Effector memory CD4-positive, alpha-beta T cell (primary cell): ENCODE measurements at regions not wholly inside any gene's neighbourhood (a gene's known extent, or its start where the extent isn't known, plus 50 kb on each side); places are given as distances from the start of the nearest gene placed in this dataset.

Source experiments
- DNase-seq, 3 donors: peaks; one replicate each; pipeline ENCODE4 v3.0.0-alpha.2; 2020
- H3K27ac ChIP-seq: 2 replicates; pipeline ENCODE4 v1.7.0; 2013; ENCODE audit warnings: mild to moderate bottlenecking, low read length, moderate library complexity; ENCODE audit not compliant: insufficient read depth, poor library complexity, severe bottlenecking
- H3K27me3 ChIP-seq: replicated peaks from 2 replicates; pipeline ENCODE4 v1.7.0; 2013; ENCODE audit warnings: mild to moderate bottlenecking, low read length; ENCODE audit not compliant: insufficient read depth, control insufficient read depth, poor library complexity, severe bottlenecking
- H3K36me3 ChIP-seq: 2 replicates; pipeline ENCODE4 v1.7.0; 2013; ENCODE audit warnings: mild to moderate bottlenecking, low read length, moderate library complexity; ENCODE audit not compliant: control insufficient read depth, insufficient read depth
- H3K4me1 ChIP-seq: 2 replicates; pipeline ENCODE4 v1.7.0; 2013; ENCODE audit warnings: low read length, mild to moderate bottlenecking; ENCODE audit not compliant: control insufficient read depth, insufficient read depth, poor library complexity, severe bottlenecking
- H3K4me3 ChIP-seq: 2 replicates; pipeline ENCODE4 v1.7.0; 2013; ENCODE audit warnings: low read length, low read depth, mild to moderate bottlenecking; ENCODE audit not compliant: insufficient read depth, poor library complexity, severe bottlenecking
- H3K9me3 ChIP-seq: 2 replicates; pipeline ENCODE4 v1.7.0; 2013; ENCODE audit warnings: mild to moderate bottlenecking, low read length, moderate library complexity; ENCODE audit not compliant: control insufficient read depth

DNA sequence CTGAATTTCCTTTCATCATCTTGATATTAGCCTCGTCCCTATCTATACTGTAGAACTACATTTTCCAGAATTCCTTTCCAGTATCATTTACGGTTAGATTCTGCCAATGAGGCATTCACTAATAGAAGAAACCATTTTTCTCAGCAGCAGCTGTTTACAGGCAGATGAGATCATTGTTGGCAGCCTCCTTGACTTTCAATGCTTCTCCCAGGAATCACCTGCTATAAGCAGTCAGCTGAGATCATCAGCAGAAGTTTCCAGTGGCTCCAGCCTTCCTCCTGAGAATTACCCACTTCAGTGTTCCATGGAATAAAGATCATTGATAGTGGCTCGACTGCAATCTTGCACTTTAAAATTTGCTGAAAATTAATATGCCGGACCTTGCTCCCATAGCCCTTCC is 157.3 kb upstream of the TET2 start:
- no peak for DNase-seq

GRCh38 chr4:105002278-105002677 is 144.4 kb upstream of the TET2 start:
- DNase-seq: no peak
- Histone ChIP-seq H3K27me3 (no peaks in the 10 kb centered on the region), H3K9me3 (no peaks in the 10 kb centered on the region), H3K36me3 (no peaks in the 10 kb centered on the region), H3K4me3 (no peak overlapping the region), H3K27ac (no peak overlapping the region), H3K4me1 (no peaks in the 10 kb centered on the region)

More for the DNA sequence above, 157.3 kb upstream of the TET2 start:
- Histone ChIP-seq H3K27me3 (no peaks in the 10 kb centered on the region), H3K4me3 (no peak overlapping the region), H3K4me1 (no peaks in the 10 kb centered on the region), H3K27ac (no peak overlapping the region), H3K9me3 (no peaks in the 10 kb centered on the region), H3K36me3 (no peaks in the 10 kb centered on the region)

DNA sequence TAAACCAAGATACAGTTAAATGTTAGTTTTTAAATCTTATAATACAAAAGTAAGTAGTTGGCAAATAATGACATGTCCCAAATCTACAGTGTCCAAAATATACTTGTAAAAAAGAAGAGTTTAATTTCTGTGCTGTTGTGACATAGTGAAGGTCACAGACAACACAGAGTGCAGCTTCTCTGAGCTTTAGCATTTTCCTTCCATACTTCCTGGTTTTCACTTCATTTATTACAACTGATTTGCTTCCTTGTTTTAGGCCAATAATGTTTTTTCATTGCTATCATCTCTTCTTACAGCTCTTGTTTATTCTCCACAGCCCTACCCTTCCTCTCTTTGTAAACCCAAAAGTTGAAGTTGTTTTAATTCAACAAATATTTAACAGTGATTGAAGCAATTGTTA is 132.4 kb upstream of the TET2 start:
- no peaks in the 10 kb centered on the region for H3K27me3 ChIP-seq
- no peak for DNase-seq
- H3K9me3 ChIP-seq: no peaks in the 10 kb centered on the region
- H3K4me1 ChIP-seq: no peaks in the 10 kb centered on the region
- H3K36me3 ChIP-seq: no peaks in the 10 kb centered on the region
- H3K4me3 ChIP-seq: no peak overlapping the region
- H3K27ac ChIP-seq: no peak overlapping the region

GRCh38 chr4:105014635-105015034 is 132.0 kb upstream of the TET2 start:
- Histone ChIP-seq H3K36me3 (no peaks in the 10 kb centered on the region), H3K27ac (no peak overlapping the region)

DNA sequence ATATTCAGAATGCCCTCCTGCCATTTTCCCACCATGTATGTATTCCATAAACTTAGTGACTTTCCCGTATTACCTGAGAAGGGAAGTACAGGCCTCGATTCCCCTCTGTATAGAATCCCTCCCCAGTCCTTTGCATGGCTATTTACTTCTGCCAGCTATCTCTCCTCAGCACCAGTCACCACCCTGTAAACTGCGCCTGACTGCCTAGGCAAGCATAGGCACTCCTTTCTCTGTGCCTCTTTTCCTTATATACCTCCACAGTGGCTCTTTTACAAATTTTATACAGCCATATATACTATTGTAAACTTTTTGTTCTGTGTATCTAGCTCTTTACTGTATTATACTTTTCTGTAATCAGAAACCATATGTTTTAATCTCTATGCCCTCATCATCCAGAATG is 130.9 kb upstream of the TET2 start:
- no peak for DNase-seq
- H3K4me3 ChIP-seq: no peak overlapping the region

More at GRCh38 chr4:105014635-105015034, 132.0 kb upstream of the TET2 start:
- Histone ChIP-seq H3K4me3 (no peak overlapping the region), H3K27me3 (no peaks in the 10 kb centered on the region), H3K9me3 (no peaks in the 10 kb centered on the region), H3K4me1 (no peaks in the 10 kb centered on the region)
- no peak for DNase-seq

DNA sequence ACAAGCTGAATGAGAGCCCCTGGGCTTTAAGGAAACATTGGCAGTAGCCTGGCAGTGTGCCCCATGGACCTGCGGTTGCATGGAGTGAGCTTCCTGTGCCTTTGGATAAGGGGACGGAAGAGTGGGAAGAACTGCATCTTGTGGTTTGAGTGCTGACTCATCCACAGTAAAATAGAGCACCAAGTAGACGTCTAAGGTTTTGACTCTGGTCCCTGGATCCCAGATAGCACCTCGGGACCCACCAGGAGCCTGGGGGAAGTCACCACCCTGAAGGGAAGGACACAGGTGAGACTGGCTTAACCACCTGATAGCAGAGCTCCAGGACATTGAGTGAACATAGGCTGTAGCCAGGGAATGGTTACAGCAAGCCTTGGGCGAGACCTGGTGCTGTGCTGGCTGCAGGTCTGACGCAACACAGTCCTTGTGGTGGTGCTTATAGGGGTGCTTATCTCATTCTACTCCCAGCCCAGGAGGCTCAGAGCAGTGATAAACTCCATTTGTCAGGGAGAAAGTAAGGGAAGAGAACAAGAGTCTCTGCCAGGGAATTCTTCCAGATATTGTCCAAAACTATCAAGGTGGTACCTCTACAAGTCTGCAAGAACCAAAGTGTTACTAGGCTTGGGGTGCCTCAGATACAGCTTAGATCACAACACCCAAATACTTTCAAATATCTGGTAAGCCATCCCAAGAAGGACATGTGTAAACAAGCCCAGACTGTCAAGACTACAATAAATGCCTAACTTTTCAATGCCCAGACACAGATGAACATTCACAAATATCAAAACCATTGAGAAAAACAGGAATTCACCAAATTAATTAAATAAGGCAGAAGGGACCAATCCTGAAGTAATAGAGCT is 123.6 kb upstream of the TET2 start:
- no peaks in the 10 kb centered on the region for H3K27me3 ChIP-seq
- no peak overlapping the region for H3K27ac ChIP-seq
- H3K36me3 ChIP-seq: no peaks in the 10 kb centered on the region
- H3K9me3 ChIP-seq: no peaks in the 10 kb centered on the region
- DNase-seq: no peak
- H3K4me3 ChIP-seq: no peak overlapping the region
- no peaks in the 10 kb centered on the region for H3K4me1 ChIP-seq

More for the DNA sequence above, 130.9 kb upstream of the TET2 start:
- H3K36me3 ChIP-seq: no peaks in the 10 kb centered on the region
- no peaks in the 10 kb centered on the region for H3K4me1 ChIP-seq
- no peaks in the 10 kb centered on the region for H3K27me3 ChIP-seq
- H3K9me3 ChIP-seq: no peaks in the 10 kb centered on the region
- no peak overlapping the region for H3K27ac ChIP-seq

DNA sequence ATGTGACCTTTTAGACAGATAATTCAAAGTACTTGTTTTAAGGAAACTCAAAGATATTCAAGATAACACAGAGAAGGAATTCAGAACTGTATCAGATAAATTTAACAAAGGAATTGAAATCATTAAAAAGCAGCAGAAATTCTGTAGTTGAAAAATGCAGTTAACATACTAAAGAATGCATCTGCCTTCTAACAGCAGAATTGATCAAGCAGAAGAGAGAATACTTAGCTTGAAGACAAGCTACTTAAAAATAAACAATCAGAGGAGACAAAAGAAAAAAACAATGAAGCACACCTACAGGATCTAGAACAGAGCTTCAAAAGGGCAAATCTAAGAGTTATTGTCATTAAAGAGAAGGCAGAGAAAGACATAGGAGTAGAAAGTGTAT is 123.0 kb upstream of the TET2 start:
- Histone ChIP-seq H3K27me3 (no peaks in the 10 kb centered on the region), H3K36me3 (no peaks in the 10 kb centered on the region), H3K4me1 (no peaks in the 10 kb centered on the region), H3K4me3 (no peak overlapping the region), H3K9me3 (no peaks in the 10 kb centered on the region), H3K27ac (no peak overlapping the region)
- DNase-seq: no peak

DNA sequence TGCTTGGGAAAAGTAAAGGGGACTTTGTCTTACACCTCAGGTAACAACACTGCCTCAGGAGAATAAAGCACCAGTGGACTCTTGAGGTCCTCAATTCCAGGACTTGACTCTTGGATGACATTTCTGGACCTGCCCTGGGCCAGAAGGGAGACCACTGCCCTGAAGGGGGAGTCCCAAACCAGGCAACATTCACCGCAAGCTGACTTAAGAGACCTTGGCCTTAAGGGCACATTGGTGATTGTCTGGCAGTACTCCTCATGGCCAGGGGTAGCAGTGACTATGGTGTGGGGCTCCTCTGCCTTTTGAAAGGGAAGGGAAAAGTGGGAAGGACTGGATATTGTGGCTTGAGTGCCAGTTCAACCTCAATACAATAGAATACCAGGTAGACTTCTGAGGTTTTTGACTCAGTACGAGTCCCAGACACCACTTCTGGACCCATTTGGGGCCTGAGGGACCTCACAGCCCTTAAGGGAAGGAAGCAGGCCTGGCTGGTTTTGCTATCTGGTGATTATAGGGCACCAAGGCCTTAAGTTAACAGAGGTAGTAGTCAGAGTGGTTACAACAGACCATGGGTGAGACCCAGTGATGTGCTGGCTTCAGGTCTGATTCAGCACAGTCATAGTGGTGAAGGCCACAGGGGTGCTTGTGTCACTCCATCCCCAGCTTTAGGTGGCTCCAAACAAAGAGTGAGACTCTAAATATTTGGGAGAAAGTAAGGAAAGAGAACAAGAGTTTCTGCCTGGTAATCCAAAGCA is 121.2 kb upstream of the TET2 start:
- H3K27me3 ChIP-seq: no peaks in the 10 kb centered on the region
- H3K4me1 ChIP-seq: no peaks in the 10 kb centered on the region
- no peak overlapping the region for H3K27ac ChIP-seq
- H3K4me3 ChIP-seq: no peak overlapping the region
- H3K36me3 ChIP-seq: no peaks in the 10 kb centered on the region
- no peaks in the 10 kb centered on the region for H3K9me3 ChIP-seq
- DNase-seq: no peak

GRCh38 chr4:105036991-105037390 is 109.7 kb upstream of the TET2 start:
- Histone ChIP-seq H3K4me1 (no peaks in the 10 kb centered on the region), H3K9me3 (no peaks in the 10 kb centered on the region), H3K36me3 (no peaks in the 10 kb centered on the region), H3K27me3 (no peaks in the 10 kb centered on the region), H3K4me3 (no peak overlapping the region), H3K27ac (no peak overlapping the region)
- DNase-seq: no peak

DNA sequence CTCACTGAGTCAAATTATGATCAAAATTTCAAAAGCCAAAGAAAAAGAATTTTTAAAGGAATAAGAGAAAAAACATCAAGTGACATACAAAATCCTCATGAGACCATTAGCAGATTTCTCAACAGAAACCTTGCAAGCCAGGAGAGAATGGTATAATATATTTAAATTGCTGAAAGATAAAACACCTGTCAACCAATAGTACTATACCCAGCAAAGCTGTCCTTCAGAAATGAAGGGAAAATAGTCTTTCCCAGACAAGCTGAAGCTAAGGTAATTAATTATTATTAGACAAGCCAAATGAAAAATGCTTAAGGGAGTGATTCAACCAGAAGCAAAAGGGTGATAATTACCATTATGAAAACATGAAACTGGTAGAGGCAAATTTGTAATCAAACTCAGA is 104.2 kb upstream of the TET2 start:
- no peak for DNase-seq
- Histone ChIP-seq H3K27me3 (no peaks in the 10 kb centered on the region), H3K4me1 (no peaks in the 10 kb centered on the region), H3K27ac (no peak overlapping the region), H3K36me3 (no peaks in the 10 kb centered on the region), H3K4me3 (no peak overlapping the region), H3K9me3 (no peaks in the 10 kb centered on the region)
